H1 (cell line): ENCODE measurements at regions not wholly inside any gene's neighbourhood (a gene's known extent, or its start where the extent isn't known, plus 50 kb on each side); places are given as distances from the start of the nearest gene placed in this dataset.

Experiments
- CTCF ChIA-PET: fragments of 300-600 bp; sonication (Branson Sonifier 250); formaldehyde crosslinking; loops from one replicate; lab custom pipeline; 2021; ENCODE audit not compliant: partially characterized antibody; lab: Charles Lee
- POLR2A ChIA-PET: fragments of 300-600 bp; sonication (Branson Sonifier 250); formaldehyde crosslinking; loops from one replicate; lab custom pipeline; 2021; ENCODE audit warnings: inconsistent platforms; ENCODE audit not compliant: partially characterized antibody; lab: Charles Lee
- DNase-seq, 2 experiments: peaks; one replicate each; pipeline versions ENCODE4 v3.0.0 to v3.0.0-alpha.2; 2010 to 2022; ENCODE audit warnings: low spot score in 2 of 2, low read depth in 1 of 2, mixed read lengths in 1 of 2
- FAIRE-seq: peaks from 2 replicates; lab custom pipeline; 2011; peaks lifted over from hg19 to GRCh38; lab: Jason Lieb, UNC
- H2AFZ ChIP-seq: 2 replicates; pipeline ENCODE4 v1.8.1; 2012; ENCODE audit warnings: low read length, inconsistent platforms
- H2AK5ac ChIP-seq: 2 replicates; pipeline ENCODE4 v1.6.1; 2013; ENCODE audit warnings: low read depth, low read length
- H2BK120ac ChIP-seq: replicated peaks from 2 replicates; pipeline ENCODE3; 2013; ENCODE audit warnings: low read depth, low read length, inconsistent platforms
- H2BK12ac ChIP-seq: 2 replicates; pipeline ENCODE4 v1.6.1; 2013; ENCODE audit warnings: low read depth, low read length
- H2BK15ac ChIP-seq: 2 replicates; pipeline ENCODE4 v1.6.1; 2013; ENCODE audit warnings: low read length
- H2BK20ac ChIP-seq: 2 replicates; pipeline ENCODE4 v1.6.1; 2013; ENCODE audit warnings: low read length
- H2BK5ac ChIP-seq: 2 replicates; pipeline ENCODE4 v1.6.1; 2013; ENCODE audit warnings: low read depth, low read length
- H3K14ac ChIP-seq: 2 replicates; pipeline ENCODE4 v1.6.1; 2013; ENCODE audit warnings: inconsistent platforms; ENCODE audit not compliant: insufficient read length
- H3K18ac ChIP-seq: 2 replicates; pipeline ENCODE4 v1.6.1; 2013; ENCODE audit warnings: low read length; ENCODE audit errors: extremely low read depth
- H3K23ac ChIP-seq: 2 replicates; pipeline ENCODE4 v1.6.1; 2013; ENCODE audit warnings: inconsistent platforms; ENCODE audit not compliant: insufficient read length
- H3K23me2 ChIP-seq: 2 replicates; pipeline ENCODE4 v1.6.1; 2013; ENCODE audit warnings: low read depth, low read length
- H3K27ac ChIP-seq: 2 replicates; pipeline ENCODE4 v1.6.1; 2011; ENCODE audit warnings: low read depth, low read length, inconsistent platforms
- H3K27me3 ChIP-seq, 4 experiments: replicated peaks in 1 of 4; 1 replicate in 1 of 4; 2 replicates in 3 of 4; pipeline versions ENCODE4 v1.6.1 to v1.8.1; 2011 to 2013; ENCODE audit warnings: low read length in 3 of 4, mild to moderate bottlenecking in 3 of 4, inconsistent platforms in 2 of 4, mixed read lengths in 2 of 4, moderate library complexity in 1 of 4; ENCODE audit not compliant: control insufficient read depth in 3 of 4, insufficient read depth in 3 of 4; ENCODE audit errors: extremely low read depth in 1 of 4
- H3K36me3 ChIP-seq, 4 experiments: 2 replicates each; pipeline versions ENCODE4 v1.6.1 to v1.8.1; 2011 to 2013; ENCODE audit warnings: mild to moderate bottlenecking in 4 of 4, low read length in 3 of 4, moderate library complexity in 2 of 4, control low read depth in 1 of 4, inconsistent platforms in 1 of 4; ENCODE audit not compliant: insufficient read depth in 4 of 4, control insufficient read depth in 2 of 4
- H3K4ac ChIP-seq: replicated peaks from 2 replicates; pipeline ENCODE3; 2013; ENCODE audit warnings: low read length, low read depth, mixed read lengths, inconsistent platforms; ENCODE audit not compliant: insufficient read length
- H3K4me1 ChIP-seq, 4 experiments: replicated peaks in 1 of 4; 1 replicate in 1 of 4; 2 replicates in 3 of 4; pipeline versions ENCODE4 v1.6.1 to v1.8.1; 2011 to 2013; ENCODE audit warnings: low read length in 3 of 4, inconsistent platforms in 2 of 4, mixed read lengths in 1 of 4; ENCODE audit not compliant: insufficient read depth in 4 of 4, control insufficient read depth in 3 of 4
- H3K4me2 ChIP-seq, 2 experiments: 2 replicates each; pipeline versions ENCODE4 v1.6.1 to v1.8.1; 2011 to 2013; ENCODE audit warnings: low read depth in 2 of 2, low read length in 2 of 2, control low read depth in 1 of 2, inconsistent platforms in 1 of 2, mild to moderate bottlenecking in 1 of 2; ENCODE audit not compliant: insufficient read depth in 1 of 2
- H3K4me3 ChIP-seq, 4 experiments: fragments of 200-600, 300-600 bp in 1 of 4; sonication (generic), shearing (Covaris generic), sonication (Bioruptor Twin) in 1 of 4; 2 replicates each; pipeline versions ENCODE4 v1.5.1 to v1.8.1; 2011 to 2016; ENCODE audit warnings: low read length in 4 of 4, low read depth in 3 of 4, control low read depth in 2 of 4, inconsistent platforms in 2 of 4, mild to moderate bottlenecking in 2 of 4, mixed read lengths in 1 of 4, moderate library complexity in 1 of 4; ENCODE audit not compliant: insufficient read depth in 2 of 4; ENCODE audit errors: extremely low read depth in 1 of 4
- H3K56ac ChIP-seq: replicated peaks from 2 replicates; pipeline ENCODE3; 2013; ENCODE audit warnings: low read depth, mild to moderate bottlenecking, mixed read lengths, low read length, inconsistent platforms; ENCODE audit not compliant: insufficient read length
- H3K79me1 ChIP-seq: 2 replicates; pipeline ENCODE4 v1.6.1; 2013; ENCODE audit warnings: low read depth, low read length, control low read depth
- H3K79me2 ChIP-seq, 2 experiments: 2 replicates each; pipeline versions ENCODE4 v1.6.1 to v1.8.1; 2012 to 2013; ENCODE audit warnings: low read length in 2 of 2, mild to moderate bottlenecking in 2 of 2, inconsistent platforms in 1 of 2; ENCODE audit not compliant: insufficient read depth in 2 of 2, control insufficient read depth in 1 of 2
- H3K9ac ChIP-seq, 4 experiments: replicated peaks in 1 of 4; 1 replicate in 1 of 4; 2 replicates in 3 of 4; pipeline versions ENCODE4 v1.6.1 to v1.8.1; 2011 to 2013; ENCODE audit warnings: low read depth in 3 of 4, low read length in 3 of 4, control low read depth in 2 of 4, mild to moderate bottlenecking in 2 of 4, moderate library complexity in 2 of 4, inconsistent platforms in 1 of 4; ENCODE audit errors: extremely low read depth in 1 of 4
- H3K9me3 ChIP-seq, 2 experiments: 2 replicates each; pipeline versions ENCODE4 v1.6.1 to v1.8.1; 2012 to 2013; ENCODE audit warnings: mild to moderate bottlenecking in 2 of 2, moderate library complexity in 2 of 2, control low read depth in 1 of 2, inconsistent platforms in 1 of 2, low read depth in 1 of 2, low read length in 1 of 2, mixed read lengths in 1 of 2; ENCODE audit not compliant: insufficient read depth in 2 of 2
- H4K20me1 ChIP-seq, 2 experiments: replicated peaks in 1 of 2; 2 replicates each; pipeline versions ENCODE3 to v1.8.1; 2011 to 2013; ENCODE audit warnings: inconsistent platforms in 2 of 2, low read length in 2 of 2, mild to moderate bottlenecking in 1 of 2; ENCODE audit not compliant: insufficient read depth in 2 of 2, control insufficient read depth in 1 of 2
- H4K5ac ChIP-seq: 2 replicates; pipeline ENCODE4 v1.6.1; 2013; ENCODE audit warnings: low read length, low read depth, mixed read lengths, inconsistent platforms; ENCODE audit not compliant: insufficient read length
- H4K8ac ChIP-seq: 2 replicates; pipeline ENCODE4 v1.8.0; 2013; ENCODE audit warnings: mild to moderate bottlenecking, moderate library complexity, low read length, inconsistent platforms; ENCODE audit not compliant: insufficient read depth; ENCODE audit errors: extremely low read depth
- H4K91ac ChIP-seq: replicated peaks from 2 replicates; pipeline ENCODE3; 2013; ENCODE audit warnings: low read length, mixed read lengths, inconsistent platforms; ENCODE audit not compliant: insufficient read length
- EZH2 ChIP-seq: fragments of 200-600 bp; sonication (generic); IDR thresholded peaks from 2 replicates; pipeline ENCODE4 v1.7.1; 2012; ENCODE audit warnings: low read depth, mild to moderate bottlenecking, moderate library complexity, low read length, inconsistent platforms; ENCODE audit not compliant: severe bottlenecking
- HDAC2 ChIP-seq, 2 experiments: fragments of 300-600 bp in 1 of 2; sonication (generic) in 1 of 2; IDR thresholded peaks; 2 replicates each; pipeline ENCODE4 v1.6.1; 2011 to 2012; ENCODE audit warnings: low read depth in 2 of 2, low read length in 2 of 2, mild to moderate bottlenecking in 2 of 2, moderate library complexity in 2 of 2, borderline replicate concordance in 1 of 2, inconsistent platforms in 1 of 2
- JUND ChIP-seq: IDR thresholded peaks from 2 replicates; pipeline ENCODE4 v1.6.1; 2011; ENCODE audit warnings: mild to moderate bottlenecking, improper control_type of control experiment, low read length
- KDM1A ChIP-seq: fragments of 200-600, 300-600 bp; sonication (generic); IDR thresholded peaks from 2 replicates; pipeline ENCODE4 v1.7.1; 2016; ENCODE audit warnings: mild to moderate bottlenecking, low read length, borderline replicate concordance
- KDM4A ChIP-seq: IDR thresholded peaks from one replicate; pipeline ENCODE4 v1.7.1; 2012; ENCODE audit warnings: low read depth, mild to moderate bottlenecking, moderate library complexity, low read length, inconsistent platforms; ENCODE audit not compliant: severe bottlenecking
- SIRT6 ChIP-seq: IDR thresholded peaks from one replicate; pipeline ENCODE4 v1.7.1; 2012; ENCODE audit warnings: low read length, inconsistent platforms
- TAF1 ChIP-seq: IDR thresholded peaks from 2 replicates; pipeline ENCODE4 v1.6.1; 2011; ENCODE audit warnings: mild to moderate bottlenecking, low read depth, low read length
- WGBS, 2 experiments: shearing (Covaris generic) in 1 of 2; methylation state at CpG; one replicate each; pipeline versions ENCODE4 v1.1.6 to v1.1.7; 2013 to 2015; ENCODE audit warnings: low lambda C conversion rate in 2 of 2, mixed read lengths in 2 of 2, inconsistent platforms in 1 of 2, low coverage in 1 of 2, missing lambda C conversion rate in 1 of 2; ENCODE audit not compliant: insufficient replicate concordance in 2 of 2, insufficient coverage in 1 of 2, insufficient read length in 1 of 2; ENCODE audit errors: extremely low coverage in 1 of 2, missing lambda C conversion rate in 1 of 2; 5-methylcytosine and 5-hydroxymethylcytosine counted together
- TF ChIP-seq, protein P1 (sequence below): IDR thresholded peaks from 2 replicates; pipeline ENCODE4 v1.6.1; 2011; ENCODE audit warnings: low read length, improper control_type of control experiment

DNA sequence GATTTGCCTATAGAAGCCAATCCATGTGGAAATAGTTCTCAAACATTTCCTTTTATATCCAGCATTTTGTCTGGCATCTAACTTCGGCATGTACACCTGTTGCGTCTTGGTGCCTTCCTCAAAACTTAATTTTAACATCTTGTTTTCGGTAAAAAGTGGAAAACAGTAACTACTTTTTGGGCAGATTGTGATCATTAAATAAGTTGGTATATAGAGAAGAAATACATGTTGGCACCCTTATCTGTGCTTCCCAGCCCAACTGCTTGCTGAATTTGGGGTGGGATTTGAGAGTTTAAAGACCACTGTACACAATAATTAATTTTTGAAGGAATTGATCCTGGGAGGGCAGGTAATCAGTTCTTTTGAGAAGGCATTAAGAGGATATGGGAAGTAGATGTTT, 566.8 kb downstream of the PDCD6IP start:
- Histone ChIP-seq H4K91ac (no peak overlapping the region), H3K18ac (no peak overlapping the region), H3K36me3 (no peaks in the 10 kb centered on the region), H3K4me2 (no peak overlapping the region), H3K14ac (no peak overlapping the region), H2BK5ac (no peak overlapping the region), H2AK5ac (no peak overlapping the region), H3K4me3 (no peak overlapping the region), H3K4ac (no peak overlapping the region), H4K8ac (no peak overlapping the region), H3K56ac (no peak overlapping the region), H3K27me3 (no peaks in the 10 kb centered on the region), H3K23ac (no peak overlapping the region), H3K27ac (no peak overlapping the region), H2BK20ac (no peak overlapping the region), H2BK15ac (no peak overlapping the region), H2BK12ac (no peak overlapping the region), H3K79me1 (no peaks in the 10 kb centered on the region), H2AFZ (no peak overlapping the region), H3K9ac (no peak overlapping the region), H3K4me1 (peaks cover 0 to 4% (median 2%) of the 10 kb centered on the region in 4 experiments; a peak in 2 of 7 replicates), H3K9me3 (no peaks in the 10 kb centered on the region), H4K5ac (no peak overlapping the region), H4K20me1 (no peaks in the 10 kb centered on the region), H2BK120ac (no peak overlapping the region), H3K79me2 (no peaks in the 10 kb centered on the region), H3K23me2 (no peaks in the 10 kb centered on the region; the same call in 1 of the 2 replicates)
- CTCF ChIA-PET: interaction anchor here (1.5 kb wide), 1 partner anchor 105 kb away, joined by 10 read pairs; no protein-coding TSS in a partner anchor
- TF ChIP-seq TAF1 (no peak), EZH2 (no peak), KDM1A (no peak), HDAC2 (IDR thresholded peaks at IDR 0.05; ENCODE audit: borderline replicate concordance in 1 of 2, low read depth in 2 of 2, low read length in 2 of 2) (no peak), JUND (no peak), SIRT6 (no peak), KDM4A (no peak)
- TF ChIP-seq, protein P1, sequence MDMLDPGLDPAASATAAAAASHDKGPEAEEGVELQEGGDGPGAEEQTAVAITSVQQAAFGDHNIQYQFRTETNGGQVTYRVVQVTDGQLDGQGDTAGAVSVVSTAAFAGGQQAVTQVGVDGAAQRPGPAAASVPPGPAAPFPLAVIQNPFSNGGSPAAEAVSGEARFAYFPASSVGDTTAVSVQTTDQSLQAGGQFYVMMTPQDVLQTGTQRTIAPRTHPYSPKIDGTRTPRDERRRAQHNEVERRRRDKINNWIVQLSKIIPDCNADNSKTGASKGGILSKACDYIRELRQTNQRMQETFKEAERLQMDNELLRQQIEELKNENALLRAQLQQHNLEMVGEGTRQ: no peak
- no peak for FAIRE-seq
- POLR2A ChIA-PET: no interaction called here
- 96% methylated on average over 3 of the region's 3 CpGs; no CpG with 5 or more reads in 1 of the 2 experiments for WGBS, 2 experiments
- no peak for DNase-seq
